SK-N-MC (cell line): ENCODE measurements at regions not wholly inside any gene's neighbourhood (a gene's known extent, or its start where the extent isn't known, plus 50 kb on each side); places are given as distances from the start of the nearest gene placed in this dataset.
"Not testable (repeated sequence)": the region's sequence is repeated elsewhere in the genome, so short reads cannot be mapped to it uniquely, and the experiment has no call there.

ENCODE experiments used
- DNase-seq: peaks from one replicate; pipeline ENCODE4 v3.0.0-alpha.2; 2011; ENCODE audit warnings: low read depth, low spot score
- H3K27ac ChIP-seq: fragments of 200-600 bp; sonication (generic); 2 replicates; pipeline ENCODE4 v1.5.1; 2016; ENCODE audit warnings: mixed run types
- H3K36me3 ChIP-seq: fragments of 200-600 bp; sonication (generic); 2 replicates; pipeline ENCODE4 v1.6.1; 2017; ENCODE audit warnings: antibody characterized with exemption, low read length, mixed read lengths; ENCODE audit not compliant: insufficient read depth
- H3K4me3 ChIP-seq: fragments of 200-600 bp; sonication (generic); 2 replicates; pipeline ENCODE4 v1.5.1; 2016
- H3K9ac ChIP-seq: fragments of 200-600 bp; sonication (generic); 2 replicates; pipeline ENCODE4 v1.8.0; 2017; ENCODE audit warnings: mixed run types, mixed read lengths; ENCODE audit not compliant: insufficient read length
- H3K9me3 ChIP-seq: fragments of 200-600 bp; sonication (generic); 2 replicates; pipeline ENCODE4 v1.6.1; 2017; ENCODE audit warnings: low read depth, mild to moderate bottlenecking, antibody characterized with exemption, low read length, moderate library complexity, mixed read lengths
- EZH2 ChIP-seq: fragments of 200-600 bp; sonication (generic); IDR thresholded peaks from one replicate; pipeline ENCODE4 v1.6.1; 2017; ENCODE audit warnings: antibody characterized with exemption
- FOXP2 ChIP-seq: optimal IDR thresholded peaks from 2 replicates; pipeline ENCODE3; 2011; ENCODE audit warnings: mild to moderate bottlenecking, moderate library complexity; ENCODE audit not compliant: insufficient read depth; ENCODE audit errors: extremely low read length, control extremely low read depth
- POLR2AphosphoS5 ChIP-seq: IDR thresholded peaks from 2 replicates; pipeline ENCODE4 v1.6.1; 2012; ENCODE audit warnings: mild to moderate bottlenecking, low read depth, low read length, borderline replicate concordance

GRCh38 chr22:26766510-26767350 lies 109.3 kb downstream of the MIAT start:
- Histone ChIP-seq H3K9ac (no peak overlapping the region), H3K4me3 (no peak overlapping the region), H3K36me3 (no peaks in the 10 kb centered on the region), H3K27ac (no peak overlapping the region), H3K9me3 (no peaks in the 10 kb centered on the region)
- no peak for DNase-seq
- no peak for TF ChIP-seq EZH2
- TF ChIP-seq FOXP2, result no peak
- TF ChIP-seq POLR2AphosphoS5, result no peak

GRCh38 chr22:26767351-26768155 lies 110.2 kb downstream of the MIAT start:
- Histone ChIP-seq H3K36me3 (no peaks in the 10 kb centered on the region), H3K9ac (no peak overlapping the region), H3K27ac (no peak overlapping the region), H3K9me3 (no peaks in the 10 kb centered on the region), H3K4me3 (no peak overlapping the region)
- DNase-seq, result no peak
- TF ChIP-seq FOXP2 (no peak), POLR2AphosphoS5 (no peak), EZH2 (no peak)

GRCh38 chr22:26768156-26768515 lies 110.7 kb downstream of the MIAT start:
- Histone ChIP-seq H3K9me3 (no peaks in the 10 kb centered on the region), H3K27ac (no peak overlapping the region), H3K36me3 (no peaks in the 10 kb centered on the region), H3K9ac (no peak overlapping the region), H3K4me3 (no peak overlapping the region)
- no peak for DNase-seq
- TF ChIP-seq EZH2, result no peak

DNA sequence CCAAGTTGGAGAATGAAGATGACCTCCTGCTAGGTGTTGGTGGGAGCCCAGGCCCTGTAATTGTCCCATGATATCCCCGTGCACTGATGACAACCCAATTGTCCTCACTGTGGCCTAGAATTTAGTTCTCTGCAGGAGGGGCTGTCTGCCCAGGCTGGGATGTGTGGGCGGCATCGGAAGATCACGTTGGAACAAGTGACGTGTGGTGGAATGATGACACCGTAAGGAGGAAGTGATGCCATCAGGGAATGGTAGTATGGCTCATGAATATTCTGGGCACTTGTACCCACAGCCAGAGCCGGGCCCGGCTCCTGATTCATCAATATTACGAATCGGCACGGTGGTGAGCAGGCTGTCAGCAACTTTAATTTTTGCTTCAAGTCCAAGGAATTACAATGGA lies 111.6 kb downstream of the MIAT start:
- H3K9ac ChIP-seq, result no peak overlapping the region
- H3K9me3 ChIP-seq, result no peaks in the 10 kb centered on the region
- no peak overlapping the region for H3K4me3 ChIP-seq
- TF ChIP-seq FOXP2 (no peak), POLR2AphosphoS5 (no peak), EZH2 (no peak)
- H3K27ac ChIP-seq, result no peak overlapping the region
- no peaks in the 10 kb centered on the region for H3K36me3 ChIP-seq
- no peak for DNase-seq

GRCh38 chr22:26769663-26770062 lies 112.3 kb downstream of the MIAT start:
- no peak for DNase-seq
- Histone ChIP-seq H3K9me3 (no peaks in the 10 kb centered on the region), H3K4me3 (no peak overlapping the region), H3K27ac (no peak overlapping the region), H3K9ac (no peak overlapping the region), H3K36me3 (no peaks in the 10 kb centered on the region)
- no peak for TF ChIP-seq EZH2
- no peak for TF ChIP-seq POLR2AphosphoS5
- no peak for TF ChIP-seq FOXP2

GRCh38 chr22:26770624-26771023 lies 113.2 kb downstream of the MIAT start:
- Histone ChIP-seq H3K9ac (no peak overlapping the region), H3K36me3 (no peaks in the 10 kb centered on the region), H3K4me3 (no peak overlapping the region), H3K27ac (no peak overlapping the region), H3K9me3 (no peaks in the 10 kb centered on the region)
- TF ChIP-seq EZH2 (no peak), FOXP2 (no peak), POLR2AphosphoS5 (no peak)
- no peak for DNase-seq

- H3K9me3 ChIP-seq, H3K27ac ChIP-seq, DNase-seq, H3K4me3 ChIP-seq, H3K9ac ChIP-seq, H3K36me3 ChIP-seq: not testable (repeated sequence)
These were observed 115.7 kb downstream of the MIAT start for GRCh38 chr22:26773054-26773453.

GRCh38 chr22:26775394-26775793 lies 118.0 kb downstream of the MIAT start:
- no peaks in the 10 kb centered on the region for H3K9me3 ChIP-seq
- TF ChIP-seq EZH2 (no peak), FOXP2 (no peak), POLR2AphosphoS5 (no peak)
- DNase-seq, result no peak

More at GRCh38 chr22:26775394-26775793, 118.0 kb downstream of the MIAT start:
- Histone ChIP-seq H3K36me3 (no peaks in the 10 kb centered on the region), H3K27ac (no peak overlapping the region), H3K4me3 (no peak overlapping the region), H3K9ac (no peak overlapping the region)
